Stimulated activated CD8-positive, alpha-beta memory T cell treated with anti-CD3 and anti-CD28 coated beads, Interleukin-4, amount 100 ng/mL, for 48 hours (primary cell): ENCODE measurements at regions not wholly inside any gene's neighbourhood (a gene's known extent, or its start where the extent isn't known, plus 50 kb on each side); places are given as distances from the start of the nearest gene placed in this dataset.
"Not testable (repeated sequence)": the region's sequence is repeated elsewhere in the genome, so short reads cannot be mapped to it uniquely, and the experiment has no call there.

Experiments
- DNase-seq: peaks from one replicate; pipeline ENCODE4 v3.0.0-alpha.2; 2020

- no peak for DNase-seq
Measured at GRCh38 chrY:18904296-18904695, 130.8 kb upstream of the HSFY2 start.

GRCh38 chrY:18891994-18892393, 118.5 kb upstream of the HSFY2 start:
- DNase-seq: no peak

- DNase-seq: no peak
Measured at GRCh38 chrY:18889548-18889947, 116.0 kb upstream of the HSFY2 start.

DNA sequence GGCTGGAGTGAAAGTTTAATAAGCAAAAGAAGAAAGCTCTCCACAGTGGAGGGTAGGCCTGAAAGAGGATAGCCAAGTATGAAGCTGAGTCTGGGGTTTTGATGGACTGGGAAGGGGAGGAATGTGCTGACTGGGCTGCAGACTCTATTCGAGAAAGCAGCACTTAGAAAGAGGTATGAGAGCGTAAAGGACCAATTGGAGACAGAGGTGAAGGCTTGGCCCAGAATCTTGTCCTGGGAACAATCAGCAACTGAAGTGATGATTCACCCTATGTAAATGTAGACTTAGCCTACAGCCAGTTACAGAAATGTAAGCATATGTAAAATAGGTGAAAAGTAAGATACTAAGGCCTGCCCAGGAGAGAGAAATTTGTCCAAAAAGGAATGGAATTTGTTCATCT, 111.2 kb upstream of the HSFY2 start:
- DNase-seq: no peak

GRCh38 chrY:18869145-18869544, 95.6 kb upstream of the HSFY2 start:
- not testable (repeated sequence) for DNase-seq

GRCh38 chrY:18866887-18867551, 93.5 kb upstream of the HSFY2 start:
- DNase-seq: not testable (repeated sequence)

DNA sequence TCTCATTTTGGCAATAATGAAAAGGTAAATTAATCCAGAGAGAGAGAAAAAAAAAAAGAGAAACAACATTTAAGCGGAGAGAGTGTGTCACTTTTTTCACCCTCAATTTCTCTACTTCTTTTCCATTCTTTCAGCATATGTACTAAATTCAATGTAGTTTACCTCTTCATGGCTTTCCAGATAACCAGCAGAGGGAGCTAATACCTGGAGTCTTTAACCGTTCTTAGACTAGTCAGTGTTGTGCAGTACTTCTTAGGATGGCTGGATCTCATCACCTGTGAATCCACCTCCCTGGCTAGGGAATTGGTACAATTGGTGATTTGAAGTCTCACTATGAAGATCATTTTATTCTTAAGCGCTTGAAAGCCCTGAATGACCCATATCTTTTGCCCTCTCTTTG, 87.3 kb upstream of the HSFY2 start:
- not testable (repeated sequence) for DNase-seq

GRCh38 chrY:18858484-18859191, 85.1 kb upstream of the HSFY2 start:
- DNase-seq: not testable (repeated sequence)

DNA sequence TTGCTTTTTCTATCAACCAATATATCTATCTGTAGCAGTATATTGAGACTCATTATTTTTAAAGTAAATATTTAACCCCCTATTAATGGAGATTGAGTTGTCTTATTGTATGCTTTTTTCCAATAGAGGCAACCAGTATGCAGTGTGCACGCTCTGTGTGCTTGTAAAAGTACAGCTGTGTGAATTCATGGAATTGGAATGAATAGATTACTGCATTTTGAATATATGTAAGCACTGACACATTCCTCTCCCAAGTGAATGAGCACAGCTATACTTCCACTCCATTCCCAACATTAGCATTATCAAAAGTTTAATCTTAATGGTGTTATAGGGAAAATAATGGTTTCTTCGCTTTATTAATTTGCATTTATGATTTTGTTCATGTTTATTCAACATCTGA, 81.6 kb upstream of the HSFY2 start:
- DNase-seq: not testable (repeated sequence)

DNA sequence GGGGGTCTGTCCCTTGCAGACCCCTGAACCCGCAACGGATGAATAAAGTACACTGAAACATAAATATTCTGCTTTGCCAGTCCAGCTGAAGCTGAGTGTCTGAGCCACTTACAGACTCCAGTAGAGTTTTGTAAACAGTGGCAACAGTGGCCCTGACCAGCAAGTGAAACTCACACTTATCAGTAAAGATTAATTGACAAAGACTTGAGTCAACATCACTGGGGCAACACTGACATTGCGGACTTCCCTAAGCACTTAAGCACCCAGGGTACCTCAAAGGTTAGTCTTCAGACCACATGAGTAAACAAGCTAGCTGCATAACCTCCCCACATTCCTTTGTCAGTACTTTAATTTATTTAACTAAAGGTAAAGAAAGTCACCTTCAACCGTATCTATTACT, 79.8 kb upstream of the HSFY2 start:
- not testable (repeated sequence) for DNase-seq

GRCh38 chrY:18836643-18837042, 63.1 kb upstream of the HSFY2 start:
- DNase-seq: not testable (repeated sequence)
